ENCODE measurements at regions not wholly inside any gene's neighbourhood (a gene's known extent, or its start where the extent isn't known, plus 50 kb on each side); places are given as distances from the start of the nearest gene placed in this dataset.

GRCh38 chr7:66423729-66424128, 205.0 kb upstream of the KCTD7 start:
- TF ChIP-seq EP300 (IDR thresholded peaks at IDR 0.05) (no peak), POLR2AphosphoS5 (IDR thresholded peaks at IDR 0.05) (no peak), CTCF (IDR thresholded peaks at IDR 0.05) (no peak), POLR2A (IDR thresholded peaks at IDR 0.05) (no peak)
- no peaks in the 10 kb centered on the region for H3K36me3 ChIP-seq
- no peak for DNase-seq (ENCODE audit: low spot score in 2 of 2)
- H3K4me3 ChIP-seq = no peak overlapping the region
- no peak overlapping the region for H3K27ac ChIP-seq
- no peaks in the 10 kb centered on the region for H3K4me1 ChIP-seq
- WGBS = 92% methylated on average over 7 of the region's 7 CpGs
- H3K27me3 ChIP-seq = no peaks in the 10 kb centered on the region
- no peaks in the 10 kb centered on the region for H3K9me3 ChIP-seq

GRCh38 chr7:66426332-66426731, 202.3 kb upstream of the KCTD7 start:
- no peak for DNase-seq (ENCODE audit: low spot score in 2 of 2)
- Histone ChIP-seq H3K27me3 (no peaks in the 10 kb centered on the region), H3K4me1 (no peaks in the 10 kb centered on the region), H3K36me3 (no peaks in the 10 kb centered on the region), H3K4me3 (no peak overlapping the region), H3K27ac (no peak overlapping the region), H3K9me3 (no peaks in the 10 kb centered on the region)
- WGBS = 92% methylated on average over 6 of the region's 6 CpGs
- TF ChIP-seq EP300 (IDR thresholded peaks at IDR 0.05) (no peak), CTCF (IDR thresholded peaks at IDR 0.05) (no peak), POLR2A (IDR thresholded peaks at IDR 0.05) (no peak), POLR2AphosphoS5 (IDR thresholded peaks at IDR 0.05) (no peak)

- no peaks in the 10 kb centered on the region for H3K9me3 ChIP-seq
- 92% methylated on average over 5 of the region's 5 CpGs for WGBS
- no peak for DNase-seq (ENCODE audit: low spot score in 2 of 2)
Observed at GRCh38 chr7:66426996-66427395, 201.7 kb upstream of the KCTD7 start.

GRCh38 chr7:66427956-66428355, 200.7 kb upstream of the KCTD7 start:
- Histone ChIP-seq H3K9me3 (no peaks in the 10 kb centered on the region), H3K27ac (no peak overlapping the region), H3K36me3 (no peaks in the 10 kb centered on the region), H3K4me3 (no peak overlapping the region), H3K27me3 (no peaks in the 10 kb centered on the region), H3K4me1 (no peaks in the 10 kb centered on the region)
- TF ChIP-seq POLR2A (IDR thresholded peaks at IDR 0.05) (no peak), EP300 (IDR thresholded peaks at IDR 0.05) (no peak), POLR2AphosphoS5 (IDR thresholded peaks at IDR 0.05) (no peak), CTCF (IDR thresholded peaks at IDR 0.05) (no peak)
- 89% methylated on average over 7 of the region's 7 CpGs for WGBS
- DNase-seq (ENCODE audit: low spot score in 2 of 2) = no peak

More at GRCh38 chr7:66426996-66427395, 201.7 kb upstream of the KCTD7 start:
- no peaks in the 10 kb centered on the region for H3K4me1 ChIP-seq
- no peak overlapping the region for H3K27ac ChIP-seq
- no peak overlapping the region for H3K4me3 ChIP-seq
- H3K36me3 ChIP-seq = no peaks in the 10 kb centered on the region
- H3K27me3 ChIP-seq = no peaks in the 10 kb centered on the region
- TF ChIP-seq CTCF (IDR thresholded peaks at IDR 0.05) (no peak), POLR2AphosphoS5 (IDR thresholded peaks at IDR 0.05) (no peak), EP300 (IDR thresholded peaks at IDR 0.05) (no peak), POLR2A (IDR thresholded peaks at IDR 0.05) (no peak)

- no peaks in the 10 kb centered on the region for H3K36me3 ChIP-seq
- H3K27me3 ChIP-seq = no peaks in the 10 kb centered on the region
Observed at GRCh38 chr7:66429498-66430163, 199.1 kb upstream of the KCTD7 start.

More at GRCh38 chr7:66429498-66430163, 199.1 kb upstream of the KCTD7 start:
- DNase-seq (ENCODE audit: low spot score in 2 of 2) = no peak
- no peak overlapping the region for H3K4me3 ChIP-seq
- no peak overlapping the region for H3K27ac ChIP-seq
- H3K4me1 ChIP-seq = no peaks in the 10 kb centered on the region
- TF ChIP-seq EP300 (IDR thresholded peaks at IDR 0.05) (no peak), CTCF (IDR thresholded peaks at IDR 0.05) (no peak), POLR2AphosphoS5 (IDR thresholded peaks at IDR 0.05) (no peak), POLR2A (IDR thresholded peaks at IDR 0.05) (no peak)
- 82% methylated on average over 4 of the region's 4 CpGs for WGBS
- H3K9me3 ChIP-seq = no peaks in the 10 kb centered on the region

Data from suprapubic skin (tissue), 4 donors.